NK-92 treated with Interleukin-12 subunit alpha and Interleukin-12 subunit beta, amount 100 ng/mL, for 24 hours (cell line): ENCODE measurements at regions not wholly inside any gene's neighbourhood (a gene's known extent, or its start where the extent isn't known, plus 50 kb on each side); places are given as distances from the start of the nearest gene placed in this dataset.
"Not testable (repeated sequence)": the region's sequence is repeated elsewhere in the genome, so short reads cannot be mapped to it uniquely, and the experiment has no call there.

Experiments
- DNase-seq: peaks from one replicate; lab custom pipeline; 2025; lab: John Stamatoyannopoulos, UW

DNA sequence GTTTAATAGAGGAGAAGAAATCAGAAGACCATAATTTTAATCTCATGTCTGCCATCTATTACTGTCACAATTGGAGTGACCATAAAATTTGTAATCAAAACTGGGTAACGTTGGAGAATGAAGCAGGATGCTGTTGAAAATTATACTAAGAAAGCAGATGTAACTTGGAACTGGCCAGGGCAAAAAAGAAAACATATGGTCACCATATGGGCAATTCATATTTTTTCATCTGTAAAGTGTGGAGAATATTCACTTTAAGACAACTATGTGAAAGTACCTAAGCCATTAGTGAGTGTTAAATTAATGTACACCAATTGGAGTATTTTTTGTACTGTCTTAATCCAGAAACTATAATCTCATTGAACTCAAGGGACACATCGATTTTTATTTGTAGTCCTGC, 1008.0 kb downstream of the GLUD2 start:
- no peak for DNase-seq

GRCh38 chrX:122055979-122056715, 1008.7 kb downstream of the GLUD2 start:
- no peak for DNase-seq

- no peak for DNase-seq
Measured at GRCh38 chrX:122076241-122076640, 1028.8 kb downstream of the GLUD2 start.

DNA sequence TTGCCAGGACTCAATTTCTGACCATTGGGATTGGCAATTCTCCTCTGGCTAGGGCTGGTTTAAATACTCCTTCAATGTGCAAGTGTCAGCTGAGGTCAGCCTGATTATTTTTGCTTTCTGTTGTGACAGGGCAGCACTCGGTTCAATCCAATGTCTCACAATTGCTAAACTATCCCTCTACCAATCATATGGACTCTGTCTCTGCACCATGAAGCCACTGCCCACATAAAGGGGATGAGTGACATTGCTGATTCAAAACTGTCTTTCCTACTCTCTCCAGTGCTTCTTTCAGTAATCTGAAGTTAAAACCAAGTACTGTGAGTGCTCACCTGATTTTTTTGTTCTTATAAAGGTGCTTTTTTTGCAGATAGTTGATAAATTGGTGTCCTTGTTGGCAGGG, 1030.7 kb downstream of the GLUD2 start:
- DNase-seq = no peak

- no peak for DNase-seq
Measured at GRCh38 chrX:122087341-122087740, 1039.9 kb downstream of the GLUD2 start.

GRCh38 chrX:122091571-122091970, 1044.2 kb downstream of the GLUD2 start:
- DNase-seq = no peak

DNA sequence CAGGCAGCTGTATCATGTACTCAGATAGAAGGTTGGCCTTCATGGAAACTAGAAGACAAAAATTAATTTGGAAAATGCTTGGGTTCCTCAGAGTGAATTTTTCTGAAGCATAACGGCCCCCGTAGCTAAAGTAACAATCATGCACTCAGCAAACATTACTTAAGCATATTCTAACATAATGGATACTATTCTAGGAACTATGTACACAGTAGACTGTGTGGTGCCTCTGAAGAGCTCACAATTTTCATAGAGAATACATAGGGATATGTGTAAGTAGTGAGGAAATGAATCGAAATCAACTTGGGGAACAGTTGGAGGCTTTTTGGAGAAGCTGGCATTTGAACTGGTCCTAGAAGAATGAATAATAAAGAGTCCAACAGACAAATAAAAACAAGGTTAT, 1045.0 kb downstream of the GLUD2 start:
- DNase-seq = no peak

GRCh38 chrX:122092978-122093377, 1045.6 kb downstream of the GLUD2 start:
- no peak for DNase-seq

DNA sequence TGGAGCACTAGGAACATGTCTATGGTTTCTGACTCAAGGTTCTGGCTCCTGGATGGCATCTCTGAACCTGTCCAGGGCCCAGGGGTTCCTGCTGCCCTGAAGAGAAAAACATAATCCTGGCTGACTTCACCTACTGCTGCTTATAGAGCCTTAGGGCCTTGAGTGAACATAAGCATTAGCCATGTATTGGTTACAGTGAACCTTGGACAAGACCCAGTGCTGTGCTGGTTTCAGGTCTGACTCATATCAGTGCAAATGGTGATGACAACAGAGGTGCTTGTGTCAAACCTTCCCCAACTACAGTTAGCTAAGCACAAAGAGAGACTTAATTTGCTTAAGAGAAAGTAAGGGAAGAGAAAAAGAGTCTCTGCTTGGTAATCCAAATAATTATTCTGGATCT, 1047.2 kb downstream of the GLUD2 start:
- no peak for DNase-seq

DNA sequence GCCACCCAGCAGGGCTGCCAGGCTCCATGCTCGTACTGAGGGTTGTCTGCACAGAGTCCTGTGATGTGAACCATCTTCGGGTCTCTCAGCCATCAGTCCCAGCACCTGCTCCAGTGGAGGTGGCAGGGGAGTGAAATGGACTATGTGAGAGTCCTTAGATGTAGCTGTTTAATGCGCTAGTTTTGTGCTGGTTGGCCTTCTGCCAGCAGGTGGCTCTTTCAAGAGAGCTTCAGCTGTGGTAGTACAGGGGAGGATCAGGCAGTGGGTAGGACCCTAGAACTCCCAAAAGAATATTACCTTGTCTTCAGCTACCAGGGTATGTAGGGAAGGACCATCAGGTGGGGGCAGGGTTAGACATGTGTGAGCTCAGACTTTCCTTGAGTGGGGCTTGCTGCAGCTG, 1066.0 kb downstream of the GLUD2 start:
- no peak for DNase-seq

GRCh38 chrX:122113896-122114295, 1066.5 kb downstream of the GLUD2 start:
- DNase-seq = no peak

GRCh38 chrX:122115604-122116003, 1068.2 kb downstream of the GLUD2 start:
- no peak for DNase-seq

DNA sequence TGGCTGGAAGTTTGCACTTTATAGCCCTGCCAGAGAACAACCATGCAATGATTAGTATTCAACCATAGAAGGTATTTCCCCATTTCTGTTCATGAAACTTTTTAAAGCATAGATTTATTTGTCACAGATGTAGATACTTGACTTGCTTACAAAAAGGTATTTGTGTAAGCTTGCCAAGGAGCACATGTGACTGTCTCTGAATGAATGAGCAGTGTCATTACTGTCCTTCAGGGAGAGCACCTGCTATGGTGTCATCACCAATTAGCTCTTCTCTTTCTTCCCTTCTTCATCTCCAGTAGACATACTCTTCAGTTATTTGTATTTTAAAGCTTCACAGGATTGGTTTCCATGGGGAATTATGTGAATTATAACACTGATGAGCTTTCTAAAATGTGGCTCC, 1064.7 kb upstream of the GRIA3 start:
- DNase-seq = no peak

DNA sequence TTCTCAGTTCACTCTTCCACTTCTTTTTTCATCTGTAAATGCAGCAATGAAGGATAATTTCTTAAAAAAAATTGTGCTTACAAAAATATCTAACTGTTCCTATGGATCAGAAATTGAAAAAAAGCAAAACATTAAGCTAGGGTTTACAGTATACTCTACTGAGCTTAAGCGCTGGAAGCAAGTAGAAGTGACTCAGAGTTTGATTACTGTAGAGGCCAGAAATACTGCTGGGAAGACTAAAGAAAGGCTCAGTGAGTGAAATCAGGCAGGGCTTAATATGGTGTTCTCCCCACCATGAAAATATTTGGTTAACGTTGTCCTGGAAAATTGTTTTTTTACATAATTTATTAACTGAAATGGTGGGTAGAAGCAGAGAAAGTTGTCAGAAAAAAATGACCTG, 1061.8 kb upstream of the GRIA3 start:
- no peak for DNase-seq

DNA sequence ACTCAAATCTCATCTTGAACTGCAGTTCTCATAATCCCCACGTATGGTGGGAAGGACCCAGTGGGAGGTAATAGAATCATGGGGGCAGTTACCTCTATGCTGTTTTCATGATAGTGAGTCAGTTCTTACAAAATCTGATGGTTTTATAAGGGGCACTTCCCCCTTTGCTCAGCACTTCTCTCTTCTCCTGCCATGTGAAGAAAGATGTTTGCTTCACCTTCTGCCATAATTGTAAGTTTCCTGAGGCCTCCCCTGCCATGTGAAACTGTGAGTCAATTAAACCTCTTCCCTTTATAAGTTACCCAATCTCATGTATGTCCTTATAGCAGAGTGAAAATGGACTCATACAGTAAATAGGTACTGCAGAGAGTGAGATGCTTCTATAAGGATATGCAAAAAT, 1050.6 kb upstream of the GRIA3 start:
- DNase-seq = no peak

DNA sequence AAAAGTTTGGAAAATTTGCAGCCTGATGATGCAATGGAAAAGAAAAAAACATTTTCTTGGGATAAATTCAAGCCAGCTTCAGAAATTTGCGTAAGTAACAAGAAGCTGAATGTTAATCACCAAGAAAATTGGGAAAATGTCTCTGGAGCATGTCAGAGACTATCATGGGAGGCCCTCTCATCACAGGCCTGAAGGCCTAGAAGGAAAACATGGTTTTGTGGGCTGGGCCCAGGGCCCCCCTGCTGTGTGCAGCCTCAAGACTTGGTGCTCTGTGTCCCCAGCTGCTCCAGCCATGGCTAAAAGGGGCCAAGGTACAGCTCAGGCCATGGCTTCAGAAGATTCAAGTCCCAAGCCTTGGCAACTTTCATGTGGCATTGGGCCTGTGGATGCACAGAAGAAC, 1049.8 kb upstream of the GRIA3 start:
- DNase-seq = no peak

- no peak for DNase-seq
Measured at GRCh38 chrX:122135070-122135469, 1049.0 kb upstream of the GRIA3 start.

- not testable (repeated sequence) for DNase-seq
Measured at GRCh38 chrX:122140219-122140618, 1043.9 kb upstream of the GRIA3 start.

DNA sequence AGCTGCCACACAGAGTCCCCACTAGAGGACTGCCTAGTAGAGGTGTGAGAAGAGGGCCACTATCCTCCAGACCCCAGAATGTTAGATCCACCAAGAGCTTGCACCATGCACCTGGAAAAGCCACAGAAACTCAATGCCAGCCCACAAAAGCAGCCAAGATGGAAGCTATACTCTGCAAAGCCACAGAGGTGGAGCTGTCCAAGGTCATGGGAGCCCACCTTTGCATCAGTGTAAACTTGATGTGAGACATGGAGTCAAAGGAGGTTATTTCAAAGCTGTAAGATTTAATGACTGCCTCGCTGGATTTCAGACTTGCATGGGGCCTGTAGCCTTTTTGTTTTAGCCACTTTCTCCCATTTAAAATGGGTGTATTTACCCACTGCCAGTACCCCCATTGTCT, 1030.1 kb upstream of the GRIA3 start:
- no peak for DNase-seq

GRCh38 chrX:122168241-122168640, 1015.8 kb upstream of the GRIA3 start:
- no peak for DNase-seq

DNA sequence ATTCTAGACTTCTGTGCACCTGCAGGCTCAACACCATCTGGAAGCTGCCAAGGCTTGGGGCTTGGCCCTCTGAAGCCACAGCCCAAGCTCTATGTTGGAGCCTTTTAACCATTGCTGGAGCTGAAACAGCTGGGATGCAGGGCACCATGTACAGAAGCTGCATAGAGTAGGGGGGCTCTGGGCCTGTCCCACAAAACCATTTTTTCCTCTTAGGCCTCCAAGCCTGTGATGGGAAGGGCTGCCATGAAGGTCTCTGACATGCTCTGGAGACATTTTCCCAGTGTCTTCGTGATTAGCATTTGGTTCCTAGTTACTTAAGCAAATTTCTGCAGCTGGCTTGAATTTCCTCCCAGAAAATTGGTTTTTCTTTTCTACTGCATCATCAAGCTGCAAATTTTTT, 999.3 kb upstream of the GRIA3 start:
- no peak for DNase-seq

- DNase-seq = no peak
Measured at GRCh38 chrX:122187069-122187713, 996.9 kb upstream of the GRIA3 start.

DNA sequence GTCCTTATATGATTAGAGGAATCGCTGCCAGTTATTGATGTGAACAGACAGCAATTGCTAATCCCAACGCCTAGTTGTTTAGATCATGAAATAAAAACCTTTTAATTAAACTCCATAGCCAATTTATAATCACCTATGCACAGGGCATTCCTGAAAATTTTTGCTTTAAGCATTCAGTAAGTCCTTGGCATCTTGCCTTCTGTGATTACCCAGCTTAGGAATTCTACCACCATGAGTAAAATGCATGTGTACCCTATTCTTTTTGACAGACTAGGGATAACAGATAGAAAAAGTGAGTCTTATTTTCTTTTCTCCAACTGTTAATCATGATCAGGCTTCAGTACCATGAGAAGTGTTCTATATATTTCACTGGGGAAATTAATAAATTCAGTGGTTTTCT, 995.3 kb upstream of the GRIA3 start:
- DNase-seq = no peak

- no peak for DNase-seq
Measured at GRCh38 chrX:122196343-122196742, 987.7 kb upstream of the GRIA3 start.
